ENCODE measurements at regions not wholly inside any gene's neighbourhood (a gene's known extent, or its start where the extent isn't known, plus 50 kb on each side); places are given as distances from the start of the nearest gene placed in this dataset.

DNA sequence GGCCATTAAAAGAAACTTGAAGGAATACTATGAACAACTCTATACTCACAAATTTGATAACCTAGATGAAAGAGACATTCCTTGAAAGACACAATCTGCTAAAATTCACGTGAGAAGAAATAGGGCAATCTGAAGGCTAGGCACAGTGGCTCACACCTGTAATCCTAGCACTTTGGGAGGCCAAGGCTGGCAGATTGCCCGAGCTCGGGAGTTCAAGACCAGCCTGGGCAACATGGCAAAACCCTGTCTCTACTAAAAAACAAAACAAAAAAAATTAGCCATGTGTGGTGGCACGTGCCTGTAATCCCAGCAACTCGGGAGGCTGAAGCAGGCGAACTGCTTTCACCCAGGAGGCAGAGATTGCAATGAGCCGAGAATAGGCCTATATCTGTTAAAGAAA, 104.8 kb downstream of the HES1 start:
- H3K4me1 ChIP-seq (ENCODE audit: low read depth) = peaks cover 6% of the 10 kb centered on the region
- no peak for DNase-seq (ENCODE audit: low read depth in 1 of 2, low spot score in 1 of 2)
- H3K4me3 ChIP-seq = no peak overlapping the region

GRCh38 chr3:194243172-194243837, 107.4 kb downstream of the HES1 start:
- Histone ChIP-seq H3K27ac (no peak overlapping the region), H3K4me1 (ENCODE audit: low read depth) (no peaks in the 10 kb centered on the region), H3K4me3 (no peak overlapping the region), H3K27me3 (no peaks in the 10 kb centered on the region), H3K36me3 (no peaks in the 10 kb centered on the region), H3K9me3 (ENCODE audit: low read depth) (no peaks in the 10 kb centered on the region)
- no peak for DNase-seq (ENCODE audit: low read depth in 1 of 2, low spot score in 1 of 2)
- no peak for TF ChIP-seq CTCF (IDR thresholded peaks at IDR 0.05; ENCODE audit: low read depth, low read length)

More for the DNA sequence above, 104.8 kb downstream of the HES1 start:
- TF ChIP-seq CTCF (IDR thresholded peaks at IDR 0.05; ENCODE audit: low read depth, low read length) = no peak
- H3K9me3 ChIP-seq (ENCODE audit: low read depth) = no peaks in the 10 kb centered on the region
- no peak overlapping the region for H3K27ac ChIP-seq
- H3K36me3 ChIP-seq = no peaks in the 10 kb centered on the region
- no peaks in the 10 kb centered on the region for H3K27me3 ChIP-seq

- no peak for TF ChIP-seq CTCF (IDR thresholded peaks at IDR 0.05; ENCODE audit: low read depth, low read length)
- no peak overlapping the region for H3K4me3 ChIP-seq
- no peak for DNase-seq (ENCODE audit: low read depth in 1 of 2, low spot score in 1 of 2)
Observed at GRCh38 chr3:194244167-194244566, 107.0 kb downstream of the CPN2 start.

GRCh38 chr3:194245474-194245873, 105.7 kb downstream of the CPN2 start:
- no peak overlapping the region for H3K4me3 ChIP-seq
- no peak for TF ChIP-seq CTCF (IDR thresholded peaks at IDR 0.05; ENCODE audit: low read depth, low read length)
- no peak for DNase-seq (ENCODE audit: low read depth in 1 of 2, low spot score in 1 of 2)
- no peak overlapping the region for H3K27ac ChIP-seq
- H3K4me1 ChIP-seq (ENCODE audit: low read depth) = peaks cover 12% of the 10 kb centered on the region
- no peaks in the 10 kb centered on the region for H3K9me3 ChIP-seq (ENCODE audit: low read depth)
- H3K27me3 ChIP-seq = no peaks in the 10 kb centered on the region
- H3K36me3 ChIP-seq = no peaks in the 10 kb centered on the region

More at GRCh38 chr3:194244167-194244566, 107.0 kb downstream of the CPN2 start:
- no peaks in the 10 kb centered on the region for H3K4me1 ChIP-seq (ENCODE audit: low read depth)
- no peaks in the 10 kb centered on the region for H3K36me3 ChIP-seq
- no peaks in the 10 kb centered on the region for H3K27me3 ChIP-seq
- H3K9me3 ChIP-seq (ENCODE audit: low read depth) = no peaks in the 10 kb centered on the region
- H3K27ac ChIP-seq = no peak overlapping the region

GRCh38 chr3:194245975-194246561, 105.1 kb downstream of the CPN2 start:
- peak in 1 of 2 donors; percentile 32 for DNase-seq (ENCODE audit: low read depth in 1 of 2, low spot score in 1 of 2)
- TF ChIP-seq CTCF (IDR thresholded peaks at IDR 0.05; ENCODE audit: low read depth, low read length) = no peak
- H3K4me3 ChIP-seq = no peak overlapping the region
- H3K27me3 ChIP-seq = no peaks in the 10 kb centered on the region
- H3K27ac ChIP-seq = no peak overlapping the region
- no peaks in the 10 kb centered on the region for H3K9me3 ChIP-seq (ENCODE audit: low read depth)
- H3K36me3 ChIP-seq = no peaks in the 10 kb centered on the region
- H3K4me1 ChIP-seq (ENCODE audit: low read depth) = peaks cover 17% of the 10 kb centered on the region

Data from cardiac muscle cell (in vitro differentiated cells and primary cell).